ENCODE measurements at regions not wholly inside any gene's neighbourhood (a gene's known extent, or its start where the extent isn't known, plus 50 kb on each side); places are given as distances from the start of the nearest gene placed in this dataset.

DNA sequence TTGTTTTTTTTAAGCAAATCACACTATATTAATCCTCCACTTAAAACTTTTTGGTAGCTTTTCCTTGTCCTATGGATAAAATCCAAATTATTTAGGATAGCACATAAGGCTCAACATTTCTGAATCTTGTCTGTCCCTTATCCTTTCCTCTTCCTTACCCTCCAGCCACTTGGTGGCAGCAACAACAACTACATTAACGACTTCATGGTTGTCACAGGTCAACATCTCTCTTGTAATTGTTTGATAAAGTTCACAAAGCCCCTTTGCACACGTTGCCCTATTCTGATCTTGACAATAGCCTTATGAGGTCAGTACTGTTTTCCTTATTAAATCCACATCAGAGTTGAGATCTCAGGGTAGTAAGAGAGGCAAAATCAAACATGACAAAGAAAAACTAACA, 269.0 kb upstream of the PABPC4L start:
- DNase-seq, result peak in 1 of 3 donors; percentile 1

DNA sequence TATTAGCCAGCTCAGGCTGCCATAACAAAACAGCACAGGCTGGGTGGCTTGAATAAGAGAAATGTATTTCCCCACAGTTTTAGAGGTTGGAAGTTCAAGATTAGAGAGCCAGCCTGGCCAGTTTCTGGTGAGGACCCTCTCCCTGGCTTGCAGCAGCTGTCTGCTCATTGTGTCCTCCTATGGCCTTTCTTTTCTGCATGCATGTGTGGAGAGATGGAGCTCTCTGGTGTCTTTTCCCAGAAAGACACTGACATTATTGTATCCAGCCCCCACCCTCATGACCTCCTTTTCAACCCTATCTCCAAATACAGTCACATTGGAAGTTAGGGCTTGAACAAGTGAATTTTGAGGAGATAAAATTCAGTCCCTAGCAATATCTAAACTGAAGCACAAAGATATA, 263.8 kb upstream of the PABPC4L start:
- DNase-seq, result no peak

DNA sequence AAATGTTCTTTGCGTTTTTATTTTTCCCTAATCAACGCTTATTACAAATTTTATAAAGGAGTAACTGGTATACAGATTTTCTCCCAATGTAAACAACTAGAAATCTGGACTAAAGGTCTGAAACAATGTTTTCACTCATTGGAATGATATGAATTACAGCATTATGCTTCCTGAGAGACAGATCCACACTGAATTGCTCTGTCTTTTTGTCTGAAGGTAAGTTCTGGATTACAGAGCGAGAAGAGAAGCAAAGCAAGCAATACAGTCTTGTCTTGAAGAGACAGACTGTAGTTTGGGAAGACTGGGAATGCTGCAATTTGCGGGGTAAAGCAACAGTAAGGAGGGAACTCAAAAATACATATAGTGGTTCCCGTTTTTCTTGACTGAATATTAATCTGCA, 262.2 kb upstream of the PABPC4L start:
- DNase-seq, result no peak

DNA sequence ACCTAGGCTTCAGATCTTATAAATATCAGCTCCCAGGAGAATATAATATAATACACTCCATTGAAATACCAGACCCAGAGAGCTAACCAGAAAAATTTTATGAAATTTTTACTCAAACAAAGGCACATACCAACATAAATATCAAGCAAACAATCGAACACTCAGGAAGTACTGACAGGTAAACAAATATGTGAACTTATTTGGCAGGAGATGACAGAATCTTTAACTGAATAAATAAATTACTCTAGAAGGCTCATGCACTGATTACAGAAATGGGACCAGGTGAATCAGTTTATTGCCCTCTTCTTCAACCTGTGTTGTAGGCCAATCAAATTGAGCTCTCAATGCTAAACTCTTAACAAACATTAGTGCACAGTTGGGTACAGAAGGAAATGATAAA, 225.2 kb upstream of the PABPC4L start:
- DNase-seq, result no peak

DNA sequence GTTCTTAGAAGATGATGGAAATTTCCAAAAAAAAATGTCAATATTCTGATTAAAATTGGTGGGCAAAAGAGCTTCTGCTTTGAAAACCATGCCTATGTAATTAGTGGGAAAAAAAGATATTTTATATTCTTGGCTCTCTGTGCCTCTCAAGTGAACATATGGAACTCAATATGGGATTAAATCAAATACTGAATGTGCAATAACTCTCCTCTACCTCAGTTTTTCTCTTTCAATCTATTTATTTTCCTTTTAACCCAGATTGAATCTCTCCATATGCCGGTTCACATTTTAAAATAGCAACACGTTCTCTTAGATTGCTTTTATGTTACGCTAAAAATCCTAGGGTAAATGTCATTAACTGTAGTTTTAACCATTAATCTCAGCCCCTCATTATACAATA, 224.2 kb upstream of the PABPC4L start:
- DNase-seq, result no peak

DNA sequence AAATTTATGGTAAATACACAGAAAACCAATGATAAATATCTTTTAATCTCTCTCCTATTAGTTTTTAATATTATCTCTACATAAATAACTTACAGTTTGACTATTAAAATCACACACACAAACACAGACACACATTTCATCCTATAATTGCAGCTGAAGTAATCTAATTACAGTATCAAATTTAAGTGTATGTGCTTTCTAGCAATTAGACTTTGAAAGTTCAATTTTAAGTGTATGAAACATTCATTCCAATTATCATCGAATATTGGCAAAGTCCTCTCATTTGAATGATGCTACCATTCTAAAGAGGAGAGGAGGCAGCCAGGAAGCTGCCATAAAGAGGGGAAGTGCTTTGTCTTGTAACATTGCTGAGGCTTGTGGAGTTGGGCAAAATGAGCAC, 221.2 kb upstream of the PABPC4L start:
- no peak for DNase-seq

DNA sequence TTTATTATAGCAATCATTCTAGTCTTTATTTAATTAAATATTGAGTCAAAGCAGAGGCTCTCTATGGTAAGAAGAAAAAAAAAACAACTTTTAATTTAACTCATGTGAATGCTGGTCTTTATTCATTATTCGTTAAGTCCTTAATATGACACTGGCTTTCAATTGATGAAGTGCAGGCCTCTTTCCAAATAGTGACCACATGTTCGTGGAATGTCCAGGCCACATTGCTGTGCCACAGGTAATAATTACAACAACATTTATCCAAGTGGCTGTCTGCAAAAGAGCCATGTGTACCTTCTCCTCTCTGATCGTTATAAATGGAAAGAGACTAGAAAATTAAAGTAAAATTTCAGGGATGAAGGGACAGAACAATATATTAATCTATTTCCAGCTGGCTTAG, 220.1 kb upstream of the PABPC4L start:
- no peak for DNase-seq

DNA sequence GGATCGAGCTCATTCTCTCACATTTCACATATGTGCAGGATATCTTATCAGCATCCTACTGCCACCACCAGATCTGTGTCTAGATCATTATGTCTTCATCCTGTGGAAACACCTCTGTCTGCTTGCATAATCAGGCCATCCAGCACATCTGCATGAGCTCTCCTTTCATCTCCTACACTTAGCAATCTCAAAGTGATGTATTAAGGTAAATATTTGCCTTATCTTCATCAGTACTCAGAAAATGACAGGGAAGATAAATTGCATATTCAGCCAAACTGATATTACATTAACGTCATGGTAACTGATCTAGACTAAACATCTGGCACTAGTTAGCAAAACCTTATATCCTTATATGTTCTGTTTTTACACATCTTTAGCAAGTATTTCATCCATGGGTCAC, 207.3 kb upstream of the PABPC4L start:
- DNase-seq, result no peak

DNA sequence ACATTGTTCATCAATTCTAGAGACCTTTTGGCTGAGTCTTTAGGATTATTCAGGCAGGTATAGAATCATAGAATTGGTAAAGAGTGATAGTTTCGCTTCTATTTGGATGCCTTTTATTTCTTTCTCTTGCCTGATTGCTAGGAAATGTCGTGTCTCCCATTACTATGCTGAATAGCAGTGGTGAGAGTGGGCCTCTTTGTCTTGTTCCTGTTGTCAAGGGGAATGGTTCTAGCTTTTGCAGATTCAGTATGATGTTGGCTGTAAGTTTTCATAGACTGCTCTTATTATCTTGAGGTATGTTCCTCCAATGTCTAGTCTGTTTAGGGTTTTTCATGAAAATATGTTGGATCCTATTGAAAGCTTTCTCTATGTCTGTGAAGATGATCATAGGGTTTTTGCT, 200.2 kb upstream of the PABPC4L start:
- DNase-seq, result no peak

DNA sequence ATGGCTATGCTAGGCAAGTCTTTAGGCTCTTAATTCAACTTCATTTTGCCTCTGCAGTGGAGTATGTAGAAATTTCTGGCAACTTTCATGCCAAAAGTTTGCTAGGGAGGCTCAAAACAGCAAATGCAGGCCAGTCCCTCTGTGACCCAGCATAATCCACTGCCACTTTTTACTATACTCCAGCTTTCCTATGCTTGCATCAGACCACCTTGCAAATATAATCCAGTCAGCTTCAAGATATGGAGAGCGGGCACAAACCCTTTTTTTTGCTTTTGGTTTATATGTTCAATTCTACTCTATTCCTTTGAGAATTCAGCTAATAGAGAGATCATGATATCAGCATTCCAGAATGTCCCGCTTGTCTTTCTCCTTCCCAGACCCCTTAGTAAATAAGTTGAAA, 192.0 kb upstream of the PABPC4L start:
- no peak for DNase-seq

DNA sequence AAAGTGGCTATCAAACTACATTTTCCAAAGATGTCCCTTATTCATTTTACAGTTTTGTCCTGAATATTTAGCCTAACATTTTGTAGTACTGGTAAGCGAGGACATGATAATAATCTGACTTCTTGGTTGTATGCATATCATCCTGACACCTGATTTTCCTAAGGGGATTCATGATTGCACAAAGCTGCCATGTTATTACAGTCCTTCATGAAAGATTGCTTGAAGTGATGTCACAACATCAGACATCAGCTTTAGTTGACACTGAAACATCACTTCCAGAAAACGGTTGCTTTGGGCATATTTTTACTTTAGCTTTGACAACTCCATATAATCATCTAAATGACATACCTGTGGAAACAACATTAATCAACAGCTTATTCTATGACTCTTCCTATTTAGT, 188.7 kb upstream of the PABPC4L start:
- no peak for DNase-seq

DNA sequence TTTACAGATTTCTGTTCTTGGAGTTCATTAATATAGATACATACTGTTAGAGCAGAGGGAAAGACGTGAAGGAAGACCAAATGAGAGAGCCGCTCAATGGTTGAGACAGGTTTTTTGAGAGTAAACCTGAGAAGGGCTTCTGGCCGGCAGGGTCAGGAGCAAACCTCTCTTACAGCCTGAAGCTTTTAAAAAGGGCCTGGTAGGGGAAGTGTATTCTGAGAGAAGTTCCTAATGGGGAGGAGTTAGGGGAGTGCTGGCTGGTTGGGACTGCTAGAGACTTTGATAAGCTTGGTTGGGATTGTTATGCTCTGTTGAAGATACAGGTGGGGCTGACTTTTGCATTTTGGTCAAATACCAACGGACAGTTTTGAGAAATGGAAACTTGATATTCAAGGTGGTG, 186.8 kb upstream of the PABPC4L start:
- DNase-seq, result no peak

DNA sequence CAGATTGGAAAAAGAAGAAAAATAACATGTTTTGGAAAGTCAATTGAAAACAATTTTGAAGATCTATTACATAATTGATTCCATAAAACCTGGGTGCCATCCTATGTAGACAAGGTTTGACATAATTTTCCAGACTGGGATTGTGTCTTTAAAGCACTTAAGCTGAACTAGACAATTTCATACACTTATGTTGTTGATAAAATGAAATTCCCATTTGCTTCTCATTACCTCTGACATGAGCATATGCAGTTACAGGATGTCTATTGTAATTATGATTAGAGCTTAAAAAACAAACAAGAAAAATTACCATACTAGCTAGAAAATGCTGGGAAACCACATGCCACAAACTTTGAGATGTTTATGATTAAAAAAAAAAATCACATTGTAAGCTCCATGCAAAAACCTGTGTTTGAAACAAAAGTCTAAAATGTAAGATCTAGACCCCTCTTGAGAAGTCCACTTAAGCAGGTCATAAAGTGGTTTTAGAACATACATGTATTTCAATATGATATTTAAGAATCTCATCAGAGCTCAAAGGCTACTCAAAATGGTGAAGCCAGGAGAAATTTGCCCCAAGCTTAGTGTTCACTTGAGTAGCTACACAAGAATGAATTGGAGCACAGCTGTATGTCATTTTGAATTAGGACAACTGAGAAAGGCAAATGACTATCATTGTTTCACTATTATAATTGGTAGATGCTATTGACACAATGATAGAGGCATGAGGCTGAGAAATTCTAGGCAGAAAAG, 181.1 kb upstream of the PABPC4L start:
- no peak for DNase-seq

DNA sequence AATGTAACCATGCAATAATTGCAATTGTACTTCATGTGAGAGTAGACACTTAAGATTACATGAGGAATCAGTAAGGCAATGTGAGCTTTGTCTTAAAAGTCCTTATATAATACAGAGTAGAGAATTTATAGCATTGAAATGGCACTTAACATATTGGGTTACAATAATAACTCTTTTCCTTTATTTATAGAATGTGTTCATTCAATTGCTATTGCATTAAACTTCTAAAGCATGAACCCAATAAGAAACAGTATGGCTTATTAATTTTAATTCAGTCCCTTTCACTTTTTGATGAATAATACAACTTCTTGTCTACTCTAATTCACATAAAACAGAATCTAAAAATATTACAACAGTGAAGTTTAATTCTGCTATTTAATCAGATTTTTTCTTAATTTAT, 174.2 kb upstream of the PABPC4L start:
- DNase-seq, result no peak

DNA sequence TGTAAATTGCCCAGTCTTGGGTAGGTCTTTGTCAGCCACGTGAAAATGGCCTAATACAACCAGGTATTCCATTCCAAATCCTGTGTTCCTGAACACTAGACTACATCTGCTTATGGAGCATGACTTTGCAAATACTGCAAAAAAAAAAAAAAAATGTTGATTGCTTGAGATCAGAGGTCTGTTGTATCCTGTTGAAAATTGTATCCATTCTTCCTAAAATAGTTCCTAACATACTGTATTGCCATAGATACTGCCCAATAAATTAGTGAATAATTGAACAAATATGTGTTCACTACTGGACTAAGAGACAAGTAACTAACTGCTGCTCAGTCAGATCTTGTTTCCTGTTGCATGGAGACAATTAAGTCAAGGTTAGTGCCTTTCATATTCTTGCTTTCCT, 164.3 kb upstream of the PABPC4L start:
- no peak for DNase-seq

DNA sequence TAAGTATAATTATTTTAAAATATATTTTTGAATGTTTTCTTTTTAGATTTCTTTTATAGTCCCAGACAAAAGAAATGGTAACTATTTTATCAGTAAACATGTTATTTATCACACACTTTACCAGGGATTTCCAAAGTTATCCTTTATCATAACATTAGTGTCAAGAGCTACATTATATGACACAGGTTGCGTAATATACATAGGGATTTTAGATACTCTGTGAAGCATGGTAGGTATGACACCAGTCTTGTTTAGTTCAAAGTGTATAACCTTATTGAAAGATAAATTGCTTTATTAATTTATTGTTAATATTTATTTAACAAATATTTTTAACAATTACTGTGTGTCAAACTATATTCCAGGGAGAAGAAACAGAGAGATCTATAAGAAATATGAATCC, 163.3 kb upstream of the PABPC4L start:
- DNase-seq, result no peak

DNA sequence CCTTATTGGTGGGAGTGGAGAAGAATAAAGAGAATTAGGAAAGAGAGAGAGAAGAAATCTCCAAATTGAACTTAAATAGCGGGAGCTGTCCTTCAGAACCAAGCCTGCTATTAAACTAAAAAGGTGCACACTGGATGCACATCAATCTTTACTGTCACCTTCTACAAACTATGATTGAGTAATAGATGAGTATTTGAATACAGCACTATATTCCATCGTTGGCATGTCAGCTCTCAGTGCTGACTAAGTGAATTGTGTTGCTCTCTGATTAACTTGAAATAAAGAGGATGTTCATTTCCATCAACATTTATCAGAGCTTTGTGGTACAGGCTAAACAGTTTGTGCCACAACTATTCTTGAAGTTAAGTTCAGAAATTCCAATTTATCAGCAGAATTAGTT, 143.7 kb upstream of the PABPC4L start:
- DNase-seq, result no peak

DNA sequence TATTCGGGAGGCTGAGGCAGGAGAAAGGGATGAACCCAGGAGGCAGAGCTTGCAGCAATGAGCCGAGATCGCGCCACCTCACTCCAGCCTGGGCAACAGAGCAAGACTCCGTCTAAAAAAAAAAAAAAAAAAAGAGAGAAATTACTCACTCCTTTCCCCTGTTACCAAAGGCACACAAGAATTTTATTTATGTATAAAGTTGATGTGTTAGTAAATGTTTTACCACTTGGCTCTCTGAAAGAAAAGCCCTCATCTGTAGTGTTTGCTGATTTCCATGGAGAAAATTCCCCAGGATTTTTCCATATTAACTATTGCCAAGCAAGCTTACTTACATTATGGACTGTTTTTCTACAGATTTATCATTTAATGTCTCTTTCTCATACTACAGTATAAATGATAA, 142.1 kb upstream of the PABPC4L start:
- DNase-seq, result no peak

DNA sequence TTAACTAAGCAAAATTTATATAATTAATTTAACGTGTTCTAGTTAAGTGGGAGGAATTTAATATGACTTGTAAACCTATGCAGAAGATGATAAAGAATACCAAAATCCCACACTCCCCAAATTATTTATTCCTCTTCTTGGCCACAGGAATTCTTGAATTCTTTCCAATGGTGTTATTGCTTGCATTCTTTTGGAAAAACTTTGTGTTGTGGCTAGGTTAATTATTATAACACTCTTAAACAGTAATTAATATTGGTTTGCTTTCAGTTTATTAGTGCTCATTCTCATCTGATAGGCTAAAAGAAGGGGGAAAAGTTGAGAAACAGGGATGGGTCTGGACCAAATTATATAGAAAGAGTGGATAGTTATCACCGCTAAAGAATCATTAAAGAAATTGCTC, 141.5 kb upstream of the PABPC4L start:
- no peak for DNase-seq

DNA sequence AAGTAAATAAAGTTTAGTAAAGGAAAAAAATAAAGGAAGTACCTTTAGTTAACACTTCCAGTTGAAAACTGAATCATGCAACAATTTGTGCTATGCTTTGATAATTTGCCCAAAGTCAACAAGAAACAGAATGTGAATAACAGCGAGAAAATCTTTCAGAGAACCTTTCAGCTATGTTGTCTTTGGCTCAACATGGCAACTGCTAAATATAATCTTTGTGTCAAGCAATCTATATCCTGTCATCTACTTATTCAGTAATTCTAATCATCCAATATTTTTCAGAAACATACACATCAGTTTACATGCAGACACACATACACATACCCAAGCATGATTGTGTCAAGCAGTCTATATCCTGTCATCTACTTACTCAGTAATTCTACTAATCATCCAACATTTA, 136.0 kb upstream of the PABPC4L start:
- no peak for DNase-seq

DNA sequence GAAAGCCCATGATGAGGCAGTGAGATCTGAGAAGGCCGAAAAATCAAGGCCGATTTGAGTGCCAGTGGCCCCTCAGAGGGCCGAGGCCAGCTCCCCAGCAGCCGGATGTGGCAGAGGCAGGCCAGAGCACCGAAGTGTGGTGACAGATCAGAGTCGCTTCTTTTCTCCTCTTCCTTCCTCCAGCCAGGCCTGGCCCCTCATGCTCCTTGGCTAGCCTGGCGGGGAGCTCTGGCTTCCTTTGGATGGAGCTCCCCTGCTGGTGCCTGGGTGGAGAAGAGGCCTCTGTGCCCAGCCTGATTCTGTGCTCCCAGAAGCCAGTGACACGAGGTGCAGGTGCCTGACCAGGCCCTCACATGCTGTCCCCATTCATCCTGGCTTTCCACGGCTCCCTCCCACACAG, 127.2 kb upstream of the PABPC4L start:
- no peak for DNase-seq

DNA sequence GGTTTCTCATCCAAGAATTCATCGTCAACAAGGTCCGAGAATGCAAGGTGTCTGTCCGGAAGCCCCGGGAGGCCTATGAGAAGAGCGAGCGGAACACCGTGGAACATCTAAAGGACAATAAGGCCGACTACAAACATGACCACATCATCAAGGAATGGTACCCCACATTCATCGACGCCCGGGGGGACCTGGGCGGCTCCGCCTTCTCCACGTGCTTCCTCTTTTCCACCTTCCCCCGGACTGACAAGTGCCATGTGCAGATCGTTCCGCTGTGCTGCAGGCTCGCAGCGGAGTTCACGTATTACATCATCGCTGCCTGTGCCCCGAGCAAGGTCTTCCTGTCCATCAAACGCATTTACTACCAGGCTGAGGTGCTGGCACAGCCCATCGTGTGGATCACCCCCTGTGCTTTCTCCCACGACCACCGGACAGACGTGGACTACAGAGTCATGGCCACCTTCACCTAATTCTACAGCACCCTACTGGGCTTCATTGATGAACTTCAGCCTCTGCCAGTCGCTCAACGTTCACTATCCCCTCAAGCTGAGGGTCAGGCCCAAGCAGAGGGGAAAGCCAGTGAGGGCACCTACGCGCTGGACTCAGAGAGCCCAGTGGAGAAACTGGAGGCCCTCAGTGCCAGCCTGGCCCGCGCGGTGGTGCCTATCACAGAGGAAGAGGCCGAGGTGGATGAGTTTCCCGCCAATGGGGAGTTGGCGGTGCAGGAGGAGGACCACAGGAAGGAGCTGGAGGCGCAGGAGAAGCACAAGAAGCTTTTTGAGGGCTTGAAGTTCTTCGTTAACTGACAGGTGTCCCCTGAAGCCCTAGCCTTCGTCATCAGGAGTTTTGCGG, 125.9 kb upstream of the PABPC4L start:
- DNase-seq, result no peak

DNA sequence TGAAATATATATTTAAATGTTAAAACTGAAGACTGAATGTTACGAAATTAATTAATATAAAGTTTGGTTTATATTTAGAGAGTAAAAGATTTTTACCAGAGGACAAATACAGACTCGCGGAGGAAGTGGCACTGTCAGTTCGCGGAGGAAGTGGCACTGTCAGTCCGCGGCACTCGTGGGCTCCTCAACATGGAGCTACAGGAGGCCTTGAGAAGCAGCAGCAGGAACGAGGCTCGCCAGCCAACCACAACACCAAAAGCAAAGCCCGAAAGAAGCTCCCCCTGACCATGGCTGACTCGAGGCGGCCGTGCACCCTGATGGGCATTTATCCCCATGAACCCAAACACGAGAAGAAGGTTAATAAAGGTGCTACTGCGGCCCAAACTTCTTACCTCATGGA, 125.3 kb upstream of the PABPC4L start:
- no peak for DNase-seq

DNA sequence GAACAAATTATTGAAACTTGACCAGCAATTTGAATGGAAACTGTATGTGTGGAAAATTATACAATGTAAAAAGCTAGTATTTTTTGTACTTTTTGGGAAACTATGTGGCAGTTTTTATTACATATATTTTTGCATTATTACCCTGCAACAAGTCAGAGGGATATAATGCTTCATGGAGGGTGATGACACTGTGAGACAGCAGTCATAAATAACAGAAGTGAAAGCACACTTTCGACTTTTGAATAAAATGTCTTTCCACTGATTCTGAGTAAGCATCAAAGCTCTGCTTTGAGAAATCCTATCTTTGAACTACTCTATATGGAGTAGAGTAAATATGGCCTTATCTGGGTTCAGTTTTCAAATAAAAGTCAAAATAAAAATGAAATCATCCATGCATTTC, 122.6 kb upstream of the PABPC4L start:
- DNase-seq, result no peak

DNA sequence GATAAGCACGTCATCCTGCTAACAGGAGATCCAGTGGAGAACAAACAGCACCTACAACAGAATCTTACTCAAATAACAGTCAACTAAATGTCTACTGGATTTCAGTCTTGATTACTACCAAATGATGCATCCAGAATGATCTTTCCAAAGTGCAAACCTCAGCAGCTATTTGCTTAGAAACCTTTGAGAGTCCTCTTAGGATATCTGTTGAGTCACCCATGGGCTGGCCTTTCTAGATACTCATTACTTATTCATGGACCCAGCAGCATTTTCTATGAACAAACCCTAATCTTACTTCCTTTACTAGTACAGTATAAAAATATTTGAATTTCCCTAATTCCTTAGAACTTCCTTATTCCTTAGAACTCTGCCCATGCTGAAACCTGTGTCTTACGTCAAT, 118.5 kb upstream of the PABPC4L start:
- DNase-seq, result no peak

All from suppressor macrophage treated with lipopolysaccharide for 1 hour (primary cell).